Transverse colon (tissue), 4 donors: ENCODE measurements at regions not wholly inside any gene's neighbourhood (a gene's known extent, or its start where the extent isn't known, plus 50 kb on each side); places are given as distances from the start of the nearest gene placed in this dataset.

Experiments used
- DNase-seq: peaks from one replicate; pipeline ENCODE4 v3.0.0-alpha.2; 2019
- H3K27ac ChIP-seq, 4 donors: fragments of 200-600 bp; sonication (generic); 2 replicates each; pipeline ENCODE4 v1.5.1; 2016 to 2018; ENCODE audit warnings: inconsistent platforms in 4 of 4
- H3K27me3 ChIP-seq: fragments of 200-600 bp; sonication (generic); 2 replicates; pipeline ENCODE4 v1.5.1; 2017; ENCODE audit warnings: inconsistent platforms
- H3K36me3 ChIP-seq, 4 donors: fragments of 200-600 bp; sonication (generic); 2 replicates each; pipeline ENCODE4 v1.5.1; 2017 to 2019; ENCODE audit warnings: inconsistent platforms in 4 of 4
- H3K4me1 ChIP-seq, 4 donors: fragments of 200-600 bp; sonication (generic); 2 replicates each; pipeline ENCODE4 v1.5.1; 2017 to 2020; ENCODE audit warnings: inconsistent platforms in 4 of 4
- H3K4me3 ChIP-seq, 4 donors: fragments of 200-600 bp; sonication (generic); 1 replicate in 1 of 4; 2 replicates in 3 of 4; pipeline versions ENCODE4 v1.5.1 to v1.6.1; 2017 to 2019; ENCODE audit warnings: inconsistent platforms in 4 of 4
- H3K9me3 ChIP-seq, 2 donors: fragments of 200-600 bp; sonication (generic); 2 replicates each; pipeline ENCODE4 v1.5.1; 2017 to 2019; ENCODE audit warnings: inconsistent platforms in 2 of 2
- CTCF ChIP-seq, 5 experiments: fragments of 200-600 bp in 3 of 5; fragments of 450-650 bp in 2 of 5; sonication (generic) in 3 of 5; IDR thresholded peaks; 1 replicate in 2 of 5; 2 replicates in 3 of 5; pipeline ENCODE4 v1.5.1; 2016 to 2017; ENCODE audit warnings: antibody characterized with exemption in 5 of 5, inconsistent platforms in 3 of 5, mild to moderate bottlenecking in 2 of 5, moderate library complexity in 1 of 5
- EP300 ChIP-seq: sonication (generic); formaldehyde crosslinking; IDR thresholded peaks from one replicate; pipeline ENCODE4 v1.6.1; 2017; ENCODE audit warnings: antibody characterized with exemption, low read depth
- POLR2A ChIP-seq: fragments of 450-650 bp; IDR thresholded peaks from one replicate; pipeline ENCODE4 v1.6.1; 2016; ENCODE audit warnings: antibody characterized with exemption, mild to moderate bottlenecking, moderate library complexity
- POLR2AphosphoS5 ChIP-seq, 3 donors: sonication (generic); formaldehyde crosslinking; IDR thresholded peaks; one replicate each; pipeline ENCODE4 v1.6.1; 2016; ENCODE audit warnings: antibody characterized with exemption in 3 of 3
- WGBS, 2 donors: methylation state at CpG; one replicate each; pipeline ENCODE4 v1.1.5; 2018; ENCODE audit warnings: low coverage in 1 of 2; 5-methylcytosine and 5-hydroxymethylcytosine counted together
- in situ Hi-C, 4 donors: fragments of 200-750 bp; cut with MboI; loops; one replicate each; pipeline versions ENCODE4 v1.15.0 to v1.15.1; 2017; ENCODE audit warnings: low sequenced_read_pairs in 3 of 4, low pct_ligation_motif_present in 1 of 4, low pct_unique_long_range_greater_than_20kb in 1 of 4
- intact Hi-C: fragments of 100-400 bp; cut with DNase I; formaldehyde crosslinking; loops from one replicate; pipeline ENCODE4 v1.15.1; 2023; ENCODE audit warnings: low total_unique reads

GRCh38 chr21:38159355-38159754 is 97.4 kb upstream of the KCNJ15 start:
- TF ChIP-seq EP300 (no peak), POLR2AphosphoS5 (IDR thresholded peaks at IDR 0.05) (no peak), CTCF (IDR thresholded peaks at IDR 0.05) (peak; percentile 52 to 75 (median 70)), POLR2A (no peak)
- DNase-seq = peak; percentile 58
- H3K9me3 ChIP-seq = no peaks in the 10 kb centered on the region
- intact Hi-C loops (no loop called here), in situ Hi-C loops (loop anchor here in 1 of 4 donors (5.0 kb wide), 1 partner anchor 193 kb away; no protein-coding TSS in a partner anchor)
- H3K36me3 ChIP-seq = no peaks in the 10 kb centered on the region
- peaks cover 9% of the 10 kb centered on the region for H3K27me3 ChIP-seq
- no peak overlapping the region for H3K4me3 ChIP-seq
- no peaks in the 10 kb centered on the region for H3K4me1 ChIP-seq
- 6 to 12% methylated on average over 3 of the region's 3 CpGs for WGBS, 2 donors
- H3K27ac ChIP-seq = no peak overlapping the region

- Histone ChIP-seq H3K27me3 (no peaks in the 10 kb centered on the region), H3K9me3 (no peaks in the 10 kb centered on the region), H3K27ac (no peak overlapping the region), H3K36me3 (no peaks in the 10 kb centered on the region), H3K4me1 (no peaks in the 10 kb centered on the region), H3K4me3 (no peak overlapping the region)
- 64 to 90% methylated on average over 7 to 10 of the region's 10 CpGs for WGBS, 2 donors
- no peak for DNase-seq
- in situ Hi-C loops = loop anchor here in 1 of 4 donors (5.0 kb wide), 1 partner anchor 187 kb away; no protein-coding TSS in a partner anchor
- intact Hi-C loops = no loop called here
- no peak for TF ChIP-seq CTCF (IDR thresholded peaks at IDR 0.05)
- TF ChIP-seq POLR2AphosphoS5 (IDR thresholded peaks at IDR 0.05) = no peak
- TF ChIP-seq EP300 = no peak
- no peak for TF ChIP-seq POLR2A
Observed at GRCh38 chr21:38165466-38166172, 91.2 kb upstream of the KCNJ15 start.

GRCh38 chr21:38166173-38166535 is 90.6 kb upstream of the KCNJ15 start:
- Histone ChIP-seq H3K27me3 (no peaks in the 10 kb centered on the region), H3K36me3 (no peaks in the 10 kb centered on the region)
- intact Hi-C loops = no loop called here

GRCh38 chr21:38167345-38167744 is 89.4 kb upstream of the KCNJ15 start:
- Histone ChIP-seq H3K27me3 (no peaks in the 10 kb centered on the region), H3K4me1 (no peaks in the 10 kb centered on the region), H3K36me3 (no peaks in the 10 kb centered on the region), H3K27ac (no peak overlapping the region), H3K4me3 (no peak overlapping the region), H3K9me3 (no peaks in the 10 kb centered on the region)
- no peak for DNase-seq
- intact Hi-C loops = no loop called here
- TF ChIP-seq CTCF (IDR thresholded peaks at IDR 0.05) (no peak), EP300 (no peak), POLR2A (no peak), POLR2AphosphoS5 (IDR thresholded peaks at IDR 0.05) (no peak)
- in situ Hi-C loops = loop anchor here in 1 of 4 donors (5.0 kb wide), 1 partner anchor 185 kb away; no protein-coding TSS in a partner anchor
- 80 to 92% methylated on average over 2 to 3 of the region's 3 CpGs for WGBS, 2 donors

More at GRCh38 chr21:38166173-38166535, 90.6 kb upstream of the KCNJ15 start:
- Histone ChIP-seq H3K27ac (no peak overlapping the region), H3K4me1 (no peaks in the 10 kb centered on the region), H3K9me3 (no peaks in the 10 kb centered on the region), H3K4me3 (no peak overlapping the region)
- in situ Hi-C loops = loop anchor here in 1 of 4 donors (5.0 kb wide), 1 partner anchor 186 kb away; no protein-coding TSS in a partner anchor
- no peak for TF ChIP-seq POLR2AphosphoS5 (IDR thresholded peaks at IDR 0.05)
- TF ChIP-seq POLR2A = no peak
- TF ChIP-seq CTCF (IDR thresholded peaks at IDR 0.05) = no peak
- no peak for TF ChIP-seq EP300
- 67% methylated on average over 7 of the region's 7 CpGs; no CpG with 5 or more reads in 1 of the 2 donors for WGBS, 2 donors
- no peak for DNase-seq
